Middle frontal gyrus (tissue), 1 donor: ENCODE measurements at regions not wholly inside any gene's neighbourhood (a gene's known extent, or its start where the extent isn't known, plus 50 kb on each side); places are given as distances from the start of the nearest gene placed in this dataset.

ENCODE experiments used
- DNase-seq: peaks from one replicate; pipeline ENCODE4 v3.0.0-alpha.2; 2015; ENCODE audit warnings: low spot score; ENCODE audit errors: extremely low spot score

DNA sequence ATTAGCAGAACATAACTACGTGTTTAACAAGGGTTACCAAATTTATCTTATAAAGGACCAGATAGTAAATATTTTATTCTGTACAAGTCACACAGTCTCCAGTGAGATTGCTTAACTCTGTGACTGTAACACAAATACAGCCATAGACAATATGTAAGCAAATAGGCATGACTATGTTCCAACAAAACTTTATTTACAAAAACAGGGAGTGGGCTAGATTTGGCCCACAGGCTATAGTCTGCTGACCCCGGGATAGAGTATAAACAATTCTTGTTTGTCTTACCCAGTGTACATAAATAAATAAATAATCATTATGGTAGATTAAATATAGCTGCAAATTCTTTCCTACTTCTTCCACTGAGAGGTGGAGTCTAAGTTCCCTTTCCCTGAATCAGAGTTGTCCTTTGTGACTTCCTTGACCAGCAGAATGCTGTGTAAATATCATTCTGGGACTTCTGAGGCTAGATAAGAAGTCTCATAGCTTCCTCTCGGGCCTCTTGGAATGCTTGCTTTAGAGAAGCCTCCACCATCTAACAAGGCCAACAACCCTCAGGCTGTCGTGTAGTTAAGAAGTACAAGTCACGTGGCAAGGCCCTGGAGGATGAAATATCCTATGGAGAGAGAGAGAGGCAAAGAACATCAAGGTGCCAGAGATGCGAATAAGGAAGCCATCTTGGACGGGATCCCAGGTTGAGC is 59.1 kb upstream of the TMEM244 start:
- no peak for DNase-seq

DNA sequence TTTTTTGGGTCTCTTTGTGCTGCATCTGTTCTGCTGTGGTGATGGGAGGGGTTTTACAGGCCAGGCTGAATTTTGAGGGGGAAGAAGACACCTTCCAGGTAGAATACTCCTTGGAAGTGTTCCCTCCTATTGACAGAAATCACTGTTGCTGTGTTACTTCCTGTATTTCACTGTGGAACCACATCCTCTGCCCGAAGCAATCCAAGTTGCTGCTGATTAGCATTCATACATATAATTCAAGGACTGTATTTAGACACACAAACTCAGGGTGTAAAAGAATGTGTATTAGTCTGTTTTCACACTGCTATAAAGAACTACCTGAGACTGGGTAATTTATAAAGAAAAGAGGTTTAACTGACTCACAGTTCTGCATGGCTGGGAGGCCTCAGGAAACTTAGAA is 50.6 kb upstream of the TMEM244 start:
- no peak for DNase-seq
